GM12891 (cell line): ENCODE measurements at regions not wholly inside any gene's neighbourhood (a gene's known extent, or its start where the extent isn't known, plus 50 kb on each side); places are given as distances from the start of the nearest gene placed in this dataset.

Experiments used
- PAX5 ChIP-seq: IDR thresholded peaks from 2 replicates; pipeline ENCODE4 v1.6.1; 2011; ENCODE audit warnings: low read length, moderate library complexity, mild to moderate bottlenecking; ENCODE audit not compliant: insufficient read depth, severe bottlenecking
- POLR2A ChIP-seq: IDR thresholded peaks from 2 replicates; pipeline ENCODE4 v1.6.1; 2011; ENCODE audit warnings: low read depth, low read length, control low read depth
- POLR2AphosphoS5 ChIP-seq: IDR thresholded peaks from 2 replicates; pipeline ENCODE4 v1.6.1; 2011; ENCODE audit warnings: low read depth, low read length, control low read depth
- POU2F2 ChIP-seq: IDR thresholded peaks from 2 replicates; pipeline ENCODE4 v1.6.1; 2011; ENCODE audit warnings: low read depth, mild to moderate bottlenecking, control low read depth, low read length, moderate library complexity
- SPI1 ChIP-seq: IDR thresholded peaks from 2 replicates; pipeline ENCODE4 v1.6.1; 2011; ENCODE audit warnings: low read depth, low read length, control low read depth
- TAF1 ChIP-seq: IDR thresholded peaks from 2 replicates; pipeline ENCODE4 v1.6.1; 2011; ENCODE audit warnings: low read depth, low read length, control low read depth

DNA sequence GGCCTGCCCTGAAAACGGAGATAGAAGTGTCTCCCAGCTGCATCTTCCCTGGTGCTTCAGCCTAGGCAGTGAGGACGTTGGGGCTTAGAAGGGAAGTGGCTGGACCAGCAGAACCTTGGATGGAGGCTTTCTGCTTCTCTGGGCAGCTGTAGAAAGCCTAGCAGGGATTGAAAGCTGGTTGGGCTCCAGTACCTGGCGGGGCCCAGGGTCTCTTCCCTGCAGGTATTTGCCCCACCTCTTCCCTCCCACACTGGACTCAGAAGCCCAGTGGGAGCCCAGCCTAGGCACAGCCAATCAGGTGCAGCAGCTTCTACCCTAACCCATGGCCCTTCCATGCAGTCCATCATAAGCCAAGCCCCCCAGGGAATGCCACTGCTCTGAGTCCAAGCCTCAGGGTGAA lies 190.3 kb upstream of the IRX6 start:
- TF ChIP-seq TAF1 (no peak), POLR2A (no peak), POLR2AphosphoS5 (no peak), PAX5 (no peak), SPI1 (no peak), POU2F2 (no peak)
